ENCODE measurements at regions not wholly inside any gene's neighbourhood (a gene's known extent, or its start where the extent isn't known, plus 50 kb on each side); places are given as distances from the start of the nearest gene placed in this dataset.

DNA sequence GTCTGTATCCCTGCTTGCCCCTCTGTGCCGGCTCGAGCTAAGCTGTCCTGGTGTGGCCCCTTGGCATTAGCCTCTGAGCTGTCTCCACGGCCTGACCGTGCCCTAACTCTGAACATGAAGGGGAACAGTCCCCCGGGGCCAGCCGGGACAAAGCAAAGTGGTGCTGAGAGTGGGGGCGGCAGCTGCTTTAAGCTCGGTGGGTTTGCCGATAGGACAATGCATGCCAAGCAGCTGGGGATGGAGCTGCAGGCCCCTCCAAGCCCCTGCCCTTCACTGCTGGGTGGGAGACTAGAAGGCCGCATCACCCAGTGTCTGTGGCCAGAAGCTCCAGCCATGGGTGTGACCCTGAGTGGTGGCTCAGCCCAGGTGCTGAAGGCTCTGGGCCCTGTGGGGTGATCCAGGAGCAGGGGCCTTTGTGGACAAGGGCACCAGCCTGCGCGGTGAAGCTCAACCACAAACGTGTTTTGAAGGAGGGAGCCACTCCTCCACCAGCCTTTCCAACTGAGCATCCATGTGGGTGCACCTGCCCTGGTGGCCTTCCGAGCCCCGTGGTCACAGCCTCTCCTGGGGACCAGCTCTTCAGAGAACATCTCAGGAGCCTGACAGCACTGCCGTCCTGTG, 242.5 kb downstream of the ERMARD start:
- TF ChIP-seq, protein P1, sequence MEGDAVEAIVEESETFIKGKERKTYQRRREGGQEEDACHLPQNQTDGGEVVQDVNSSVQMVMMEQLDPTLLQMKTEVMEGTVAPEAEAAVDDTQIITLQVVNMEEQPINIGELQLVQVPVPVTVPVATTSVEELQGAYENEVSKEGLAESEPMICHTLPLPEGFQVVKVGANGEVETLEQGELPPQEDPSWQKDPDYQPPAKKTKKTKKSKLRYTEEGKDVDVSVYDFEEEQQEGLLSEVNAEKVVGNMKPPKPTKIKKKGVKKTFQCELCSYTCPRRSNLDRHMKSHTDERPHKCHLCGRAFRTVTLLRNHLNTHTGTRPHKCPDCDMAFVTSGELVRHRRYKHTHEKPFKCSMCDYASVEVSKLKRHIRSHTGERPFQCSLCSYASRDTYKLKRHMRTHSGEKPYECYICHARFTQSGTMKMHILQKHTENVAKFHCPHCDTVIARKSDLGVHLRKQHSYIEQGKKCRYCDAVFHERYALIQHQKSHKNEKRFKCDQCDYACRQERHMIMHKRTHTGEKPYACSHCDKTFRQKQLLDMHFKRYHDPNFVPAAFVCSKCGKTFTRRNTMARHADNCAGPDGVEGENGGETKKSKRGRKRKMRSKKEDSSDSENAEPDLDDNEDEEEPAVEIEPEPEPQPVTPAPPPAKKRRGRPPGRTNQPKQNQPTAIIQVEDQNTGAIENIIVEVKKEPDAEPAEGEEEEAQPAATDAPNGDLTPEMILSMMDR (IDR thresholded peaks at IDR 0.05): no peak
- TF ChIP-seq POLR2A (IDR thresholded peaks at IDR 0.05): no peak
